Aorta (tissue), 5 donors: ENCODE measurements at regions not wholly inside any gene's neighbourhood (a gene's known extent, or its start where the extent isn't known, plus 50 kb on each side); places are given as distances from the start of the nearest gene placed in this dataset.

Experiments used
- ATAC-seq: fragments of 200-7000 bp; cut with Tn5 transposase; one replicate; pipeline ENCODE4 v1.9.1; 2022; ENCODE audit warnings: moderate library complexity; ENCODE audit not compliant: low FRiP score
- DNase-seq, 2 donors: peaks; one replicate each; pipeline ENCODE4 v3.0.0-alpha.2; 2020
- H3K27ac ChIP-seq, 2 donors: one replicate each; pipeline ENCODE4 v1.5.1; 2013; ENCODE audit warnings: low read length in 2 of 2, mild to moderate bottlenecking in 2 of 2, moderate library complexity in 2 of 2, control low read depth in 1 of 2, inconsistent platforms in 1 of 2, low read depth in 1 of 2
- H3K27me3 ChIP-seq, 2 donors: one replicate each; pipeline ENCODE4 v1.6.1; 2013; ENCODE audit warnings: control low read depth in 1 of 2, low read length in 1 of 2, mild to moderate bottlenecking in 1 of 2, moderate library complexity in 1 of 2; ENCODE audit not compliant: insufficient read depth in 2 of 2, control insufficient read depth in 1 of 2
- H3K36me3 ChIP-seq, 2 donors: one replicate each; pipeline ENCODE4 v1.6.1; 2013; ENCODE audit warnings: control low read depth in 1 of 2, low read length in 1 of 2, mild to moderate bottlenecking in 1 of 2; ENCODE audit not compliant: insufficient read depth in 2 of 2, control insufficient read depth in 1 of 2
- H3K4me1 ChIP-seq, 2 donors: one replicate each; pipeline ENCODE4 v1.6.1; 2013; ENCODE audit warnings: low read length in 2 of 2, control low read depth in 1 of 2, mild to moderate bottlenecking in 1 of 2, moderate library complexity in 1 of 2; ENCODE audit not compliant: insufficient read depth in 2 of 2, control insufficient read depth in 1 of 2
- H3K4me3 ChIP-seq, 2 donors: one replicate each; pipeline ENCODE4 v1.5.1; 2013; ENCODE audit warnings: low read length in 2 of 2, control low read depth in 1 of 2, mild to moderate bottlenecking in 1 of 2
- H3K9me3 ChIP-seq: one replicate; pipeline ENCODE4 v1.6.1; 2013; ENCODE audit warnings: mild to moderate bottlenecking, low read length; ENCODE audit not compliant: control insufficient read depth
- WGBS, 2 donors: extraction: QIAGEN DNeasy Blood & Tissue Kit; methylation state at CpG; one replicate each; pipeline ENCODE4 v1.1.7; 2013; 5-methylcytosine and 5-hydroxymethylcytosine counted together
- intact Hi-C, 2 donors: fragments of 100-400 bp; cut with DNase I; formaldehyde crosslinking; loops; one replicate each; pipeline versions ENCODE4 v1.14.2 to v1.15.0; 2022
- donor health status: healthy with polysubstance abuse.
- donor health status: Bipolar disorder and iron deficiency.
- donor health status: DM: no; HTN: no; CAD: no.
- donor health status: DM: no; HTN: no; CAD: no.
- donor health status: DM: yes; HTN: yes; CAD: no.

DNA sequence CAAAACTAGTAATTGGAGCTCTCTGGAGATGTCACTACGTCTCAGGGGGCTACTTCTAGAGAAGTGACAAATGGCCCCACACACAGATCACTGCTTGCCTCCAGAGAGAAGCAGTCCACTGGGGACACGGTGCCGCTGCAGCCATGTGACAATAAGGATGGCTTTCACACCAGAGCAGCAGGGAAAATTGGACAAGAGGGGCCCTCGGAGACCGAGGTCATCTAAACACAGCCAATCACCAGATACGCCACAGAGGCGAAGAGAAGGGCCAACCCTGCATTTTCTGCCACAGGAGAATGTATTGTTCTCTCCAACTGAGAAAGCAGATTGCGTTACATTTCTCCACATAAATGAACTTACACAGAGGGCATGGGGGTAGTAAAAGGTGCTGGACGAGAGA, 51.2 kb upstream of the TIAM1 start:
- H3K9me3 ChIP-seq = peaks cover 5% of the 10 kb centered on the region
- no peak overlapping the region for H3K4me3 ChIP-seq
- 33 to 41% methylated on average over 9 of the region's 9 CpGs for WGBS, 2 donors
- H3K27ac ChIP-seq = no peak overlapping the region
- H3K4me1 ChIP-seq = no peaks in the 10 kb centered on the region
- no peaks in the 10 kb centered on the region for H3K36me3 ChIP-seq
- H3K27me3 ChIP-seq = no peaks in the 10 kb centered on the region
- intact Hi-C loops = no loop called here
- no peak for DNase-seq
- ATAC-seq = no peak

DNA sequence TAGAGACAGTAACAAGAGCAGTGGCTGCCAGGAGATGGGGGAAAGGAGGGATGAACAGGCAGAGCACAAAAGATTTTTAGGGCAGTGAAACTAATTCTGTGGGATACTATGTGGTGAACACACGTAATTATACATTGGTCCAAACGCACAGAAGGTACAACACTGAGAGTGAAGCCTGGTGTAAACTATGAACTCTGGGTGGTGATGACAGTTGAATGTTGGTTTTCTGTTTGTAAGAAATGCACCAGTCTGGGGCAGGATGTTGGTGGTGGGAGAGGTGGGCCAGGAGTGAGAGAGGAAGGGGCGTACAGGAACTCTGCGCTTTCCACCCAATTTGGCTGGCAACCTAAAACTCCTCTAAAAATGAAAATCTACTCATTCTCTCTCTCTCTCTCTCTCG, 50.2 kb upstream of the TIAM1 start:
- ATAC-seq = no peak
- no peak for DNase-seq
- intact Hi-C loops = no loop called here
- Histone ChIP-seq H3K4me1 (no peaks in the 10 kb centered on the region), H3K9me3 (peaks cover 5% of the 10 kb centered on the region), H3K27ac (no peak overlapping the region), H3K4me3 (no peak overlapping the region), H3K36me3 (no peaks in the 10 kb centered on the region), H3K27me3 (no peaks in the 10 kb centered on the region)
- 53 to 65% methylated on average over 5 of the region's 5 CpGs for whole genome bisulfite sequencing, 2 donors
